Heart left ventricle (tissue), 16 donors: ENCODE measurements at regions not wholly inside any gene's neighbourhood (a gene's known extent, or its start where the extent isn't known, plus 50 kb on each side); places are given as distances from the start of the nearest gene placed in this dataset.

Experiments
- ATAC-seq, 4 donors: fragments of 200-7000 bp; cut with Tn5 transposase; one replicate each; pipeline ENCODE4 v1.9.1; 2020 to 2022; ENCODE audit warnings: moderate library complexity in 4 of 4, mild to moderate bottlenecking in 3 of 4, moderate number of reproducible peaks in 1 of 4
- DNase-seq, 5 donors: peaks; one replicate each; pipeline ENCODE4 v3.0.0-alpha.2; 2020
- H3K27ac ChIP-seq, 12 donors: fragments of 200-600 bp; sonication (generic) in 4 of 12; one replicate each; pipeline versions ENCODE4 v1.5.0 to v1.8.0; 2016 to 2022; ENCODE audit warnings: mild to moderate bottlenecking in 2 of 12
- H3K27me3 ChIP-seq, 9 donors: fragments of 200-600 bp; sonication (generic) in 2 of 9; one replicate each; pipeline versions ENCODE4 v1.5.1 to v1.8.0; 2016 to 2022; ENCODE audit warnings: mild to moderate bottlenecking in 3 of 9
- H3K36me3 ChIP-seq, 9 donors: fragments of 200-600 bp; sonication (generic) in 2 of 9; one replicate each; pipeline versions ENCODE4 v1.5.0 to v1.8.0; 2018 to 2022; ENCODE audit warnings: mild to moderate bottlenecking in 2 of 9
- H3K4me1 ChIP-seq, 12 donors: fragments of 200-600 bp; sonication (generic) in 4 of 12; one replicate each; pipeline versions ENCODE4 v1.5.0 to v1.8.0; 2016 to 2022; ENCODE audit warnings: mild to moderate bottlenecking in 3 of 12
- H3K4me3 ChIP-seq, 12 donors: fragments of 200-600 bp; sonication (generic) in 4 of 12; one replicate each; pipeline versions ENCODE4 v1.5.0 to v1.8.0; 2017 to 2022; ENCODE audit warnings: mild to moderate bottlenecking in 9 of 12, moderate library complexity in 4 of 12
- H3K9me3 ChIP-seq, 12 donors: fragments of 200-600 bp; sonication (generic) in 4 of 12; one replicate each; pipeline versions ENCODE4 v1.5.0 to v1.8.0; 2016 to 2022; ENCODE audit warnings: mild to moderate bottlenecking in 1 of 12
- POLR2A ChIP-seq, 2 donors: fragments of 450-650 bp; IDR thresholded peaks; one replicate each; pipeline ENCODE4 v1.6.1; 2017; ENCODE audit warnings: antibody characterized with exemption in 2 of 2, mild to moderate bottlenecking in 2 of 2, moderate library complexity in 2 of 2
- WGBS, 4 donors: extraction: QIAGEN DNeasy Blood & Tissue Kit in 2 of 4; methylation state at CpG; one replicate each; pipeline versions ENCODE4 v1.1.5 to v1.1.7; 2013 to 2018; 5-methylcytosine and 5-hydroxymethylcytosine counted together
- intact Hi-C, 10 donors: fragments of 100-400 bp; cut with DNase I; formaldehyde crosslinking; loops; one replicate each; pipeline versions ENCODE4 v1.11.1 to v1.14.2; 2022
- TF ChIP-seq, protein P1 (sequence below), 12 donors: fragments of 200-600 bp; sonication (generic) in 4 of 12; IDR thresholded peaks; one replicate each; pipeline versions ENCODE4 v1.5.0 to v1.8.0; 2018 to 2022; ENCODE audit warnings: antibody characterized with exemption in 12 of 12, mild to moderate bottlenecking in 5 of 12
- donor health status: ischemic (EF 13 %, LVEDD 7.1; RV severe dilation, severe dysfunction).
- donor health status: healthy with polysubstance abuse.
- donor health status: DM: no; HTN: yes; CAD: no.
- donor health status: DM: no; HTN: no; CAD: no.
- donor health status: ischemic (EF 25% LVEDD 6.9; RV normal size, moderate dysfunction).
- donor health status: ischemic (EF 25% LVEDD 5.7; RV mildly dilated, moderate dysfunction).
- donor health status: healthy.
- donor health status: DM: yes; HTN: yes; CAD: no.
- donor health status: ischemic (EF 35%, LVEDD 5.7; RV mildly dilated, moderate dysfunction).
- donor health status: nonischemic (EF 11% LVEDD 7.7; RV severe dilation, severe dysfunction).
- donor health status: DM: yes; HTN: yes; CAD: no.
- donor health status: PGD.
- donor health status: ischemic (EF 29% LVEDD 5.4; RV normal size, mild dysfunction).
- donor health status: nonischemic (EF 23%, LVEDD 6.1; RV moderate dilation, normal function).

DNA sequence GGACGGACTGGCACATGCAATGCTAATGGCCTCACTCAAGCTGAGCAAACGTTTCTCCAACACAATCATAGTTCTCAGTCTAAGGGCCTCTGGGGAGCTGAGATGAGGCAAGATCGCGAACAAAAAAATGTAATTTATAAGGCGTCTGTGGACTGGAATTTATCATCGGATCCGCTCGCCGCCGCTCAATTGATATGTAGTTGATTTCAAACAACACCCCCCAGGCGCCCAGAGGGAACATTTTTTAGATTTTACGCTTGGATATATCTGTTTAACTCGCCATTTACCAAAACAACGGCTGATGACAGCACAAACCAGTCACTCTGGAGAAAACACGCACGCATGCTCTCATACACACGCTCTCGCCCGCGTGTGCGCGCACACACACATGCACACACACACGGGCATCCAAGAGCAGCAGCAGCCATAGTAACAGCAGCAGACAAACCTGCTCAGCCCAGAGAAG lies 335.8 kb downstream of the SMAD2 start:
- TF ChIP-seq, protein P1, sequence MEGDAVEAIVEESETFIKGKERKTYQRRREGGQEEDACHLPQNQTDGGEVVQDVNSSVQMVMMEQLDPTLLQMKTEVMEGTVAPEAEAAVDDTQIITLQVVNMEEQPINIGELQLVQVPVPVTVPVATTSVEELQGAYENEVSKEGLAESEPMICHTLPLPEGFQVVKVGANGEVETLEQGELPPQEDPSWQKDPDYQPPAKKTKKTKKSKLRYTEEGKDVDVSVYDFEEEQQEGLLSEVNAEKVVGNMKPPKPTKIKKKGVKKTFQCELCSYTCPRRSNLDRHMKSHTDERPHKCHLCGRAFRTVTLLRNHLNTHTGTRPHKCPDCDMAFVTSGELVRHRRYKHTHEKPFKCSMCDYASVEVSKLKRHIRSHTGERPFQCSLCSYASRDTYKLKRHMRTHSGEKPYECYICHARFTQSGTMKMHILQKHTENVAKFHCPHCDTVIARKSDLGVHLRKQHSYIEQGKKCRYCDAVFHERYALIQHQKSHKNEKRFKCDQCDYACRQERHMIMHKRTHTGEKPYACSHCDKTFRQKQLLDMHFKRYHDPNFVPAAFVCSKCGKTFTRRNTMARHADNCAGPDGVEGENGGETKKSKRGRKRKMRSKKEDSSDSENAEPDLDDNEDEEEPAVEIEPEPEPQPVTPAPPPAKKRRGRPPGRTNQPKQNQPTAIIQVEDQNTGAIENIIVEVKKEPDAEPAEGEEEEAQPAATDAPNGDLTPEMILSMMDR (IDR thresholded peaks at IDR 0.05): no peak
- TF ChIP-seq POLR2A (IDR thresholded peaks at IDR 0.05): no peak
- Histone ChIP-seq H3K4me1 (no peaks in the 10 kb centered on the region), H3K27ac (no peak overlapping the region), H3K4me3 (no peak overlapping the region), H3K36me3 (no peaks in the 10 kb centered on the region), H3K27me3 (peaks cover 0 to 47% (median 14%) of the 10 kb centered on the region in 9 donors), H3K9me3 (peaks cover 0 to 6% (median 0%) of the 10 kb centered on the region in 12 donors)
- DNase-seq (no peak), ATAC-seq (no peak)
- 74 to 80% (median 79%) methylated on average over 23 of the region's 23 CpGs for WGBS, 4 donors
- intact Hi-C loops: no loop called here

DNA sequence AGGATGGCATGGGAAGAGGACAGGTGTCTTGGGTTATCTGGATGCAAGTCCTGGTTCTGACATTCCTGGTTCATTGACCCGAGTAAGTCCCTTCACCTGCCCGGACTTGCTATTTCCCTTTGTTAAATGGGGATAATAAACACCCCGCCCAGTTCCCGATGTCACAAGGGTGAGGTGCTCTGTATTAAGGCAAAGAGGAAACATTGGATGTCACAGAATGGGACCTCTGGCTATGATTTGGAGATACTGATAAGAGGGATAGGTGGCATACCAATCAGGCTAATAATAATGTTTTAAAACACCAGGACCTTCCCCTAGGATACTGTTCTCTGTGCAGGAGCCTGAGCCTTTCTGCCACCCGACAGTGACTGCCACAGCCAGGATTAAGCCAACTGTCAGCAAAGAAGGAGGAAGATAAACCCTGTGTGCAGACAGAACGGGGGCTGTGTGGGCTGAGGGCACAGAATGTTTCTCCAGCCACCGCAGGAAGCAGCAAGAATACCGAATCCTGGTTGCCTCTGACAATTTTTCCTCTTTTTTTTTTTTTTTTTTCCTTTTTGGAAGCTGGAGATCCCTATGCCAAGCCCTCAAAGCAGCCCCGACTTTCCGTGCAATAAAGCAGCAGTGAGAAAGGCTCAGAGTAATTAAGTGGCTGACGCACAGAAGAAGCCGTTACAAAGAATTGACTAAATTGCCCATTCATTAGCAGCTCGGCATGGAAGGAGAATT lies 336.6 kb downstream of the SMAD2 start:
- 30 to 37% (median 33%) methylated on average over 13 of the region's 13 CpGs for WGBS, 4 donors
- Histone ChIP-seq H3K4me1 (no peaks in the 10 kb centered on the region), H3K36me3 (no peaks in the 10 kb centered on the region), H3K27ac (no peak overlapping the region), H3K27me3 (peaks cover 0 to 47% (median 14%) of the 10 kb centered on the region in 9 donors), H3K9me3 (peaks cover 0 to 6% (median 0%) of the 10 kb centered on the region in 12 donors), H3K4me3 (no peak overlapping the region)
- ATAC-seq (no peak), DNase-seq (no peak)
- intact Hi-C loops: no loop called here
- TF ChIP-seq, protein P1 (IDR thresholded peaks at IDR 0.05): no peak
- no peak for TF ChIP-seq POLR2A (IDR thresholded peaks at IDR 0.05)

DNA sequence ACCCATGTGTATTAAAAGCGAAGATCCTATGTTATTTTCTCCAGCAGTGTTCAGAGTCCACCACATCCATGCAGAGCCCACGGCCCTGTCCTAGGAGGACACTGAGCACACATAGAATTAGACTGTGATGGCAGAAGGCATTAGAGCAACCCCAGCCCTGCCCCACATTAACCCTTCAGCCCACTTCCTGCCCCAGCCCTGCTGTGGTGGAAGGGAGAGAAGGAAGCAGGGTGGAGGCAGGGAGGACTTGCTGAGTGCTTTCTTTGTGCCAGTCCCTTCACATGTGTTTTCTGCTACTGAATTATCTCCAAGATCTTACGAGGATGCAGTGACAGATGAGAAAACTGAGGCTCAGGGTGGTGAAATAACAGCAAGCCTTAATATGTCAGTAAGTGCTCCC lies 339.0 kb downstream of the SMAD2 start:
- TF ChIP-seq, protein P1 (IDR thresholded peaks at IDR 0.05): no peak
- no peak for TF ChIP-seq POLR2A (IDR thresholded peaks at IDR 0.05)
- no peak overlapping the region for H3K4me3 ChIP-seq
- 51 to 72% (median 59%) methylated on average over 2 to 3 of the region's 3 CpGs for WGBS, 4 donors
- H3K9me3 ChIP-seq: peaks cover 0 to 6% (median 0%) of the 10 kb centered on the region in 12 donors
- H3K27me3 ChIP-seq: peaks cover 0 to 41% (median 14%) of the 10 kb centered on the region in 9 donors
- H3K4me1 ChIP-seq: no peaks in the 10 kb centered on the region
- no peaks in the 10 kb centered on the region for H3K36me3 ChIP-seq
- intact Hi-C loops: no loop called here
- ATAC-seq: no peak
- H3K27ac ChIP-seq: no peak overlapping the region
- no peak for DNase-seq

- DNase-seq (no peak), ATAC-seq (no peak)
- WGBS, 4 donors: 50 to 72% (median 64%) methylated on average over 2 of the region's 2 CpGs
- Histone ChIP-seq H3K4me1 (no peaks in the 10 kb centered on the region), H3K9me3 (no peaks in the 10 kb centered on the region), H3K27ac (no peak overlapping the region), H3K36me3 (no peaks in the 10 kb centered on the region), H3K4me3 (no peak overlapping the region), H3K27me3 (peaks cover 0 to 12% (median under 1%) of the 10 kb centered on the region in 9 donors)
- intact Hi-C loops: loop anchor here in 1 of 10 donors (10.0 kb wide), 1 partner anchor 63 kb away; no protein-coding TSS in a partner anchor
- TF ChIP-seq, protein P1 (IDR thresholded peaks at IDR 0.05): no peak
- TF ChIP-seq POLR2A (IDR thresholded peaks at IDR 0.05): no peak
Measured at GRCh38 chr18:47587587-47587986, 336.1 kb upstream of the SKOR2 start.
